Activated CD4-positive, CD25-positive, alpha-beta regulatory T cell treated with anti-CD3 and anti-CD28 coated beads, Interleukin-2, amount 50 U/mL, for 16 hours (primary cell): ENCODE measurements at regions not wholly inside any gene's neighbourhood (a gene's known extent, or its start where the extent isn't known, plus 50 kb on each side); places are given as distances from the start of the nearest gene placed in this dataset.
"Not testable (repeated sequence)": the region's sequence is repeated elsewhere in the genome, so short reads cannot be mapped to it uniquely, and the experiment has no call there.

ENCODE experiments used
- DNase-seq: peaks from one replicate; pipeline ENCODE4 v3.0.0-alpha.2; 2020; ENCODE audit warnings: low read depth, low spot score

DNA sequence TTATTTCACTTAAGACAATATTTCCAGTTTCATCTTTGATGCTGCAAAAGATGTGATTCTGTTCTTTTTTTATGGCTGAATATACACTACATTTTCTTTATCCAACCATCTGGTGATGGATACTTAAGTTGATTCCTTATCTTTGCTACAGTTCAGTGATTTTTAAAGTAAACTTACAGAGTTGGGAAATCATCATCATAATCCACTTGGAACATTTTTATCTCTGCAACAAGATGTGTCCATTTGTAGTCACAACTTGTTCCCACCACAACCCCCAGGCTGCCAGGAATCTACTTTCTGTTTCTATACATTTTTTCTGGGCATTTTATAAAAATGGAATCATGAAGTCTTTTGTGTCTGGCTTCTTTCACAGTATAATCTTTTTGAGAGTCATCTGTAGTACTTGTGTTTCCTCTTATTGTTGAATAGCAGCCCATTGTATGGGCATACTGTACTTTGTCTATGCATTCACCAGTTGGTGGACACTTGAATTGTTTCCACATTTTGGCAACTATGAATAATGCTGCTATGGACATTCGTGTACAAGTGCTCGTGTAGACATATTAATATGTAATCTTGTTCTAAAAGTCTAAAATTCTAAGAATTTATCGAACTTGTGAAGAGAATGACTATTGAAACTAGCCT is 212.5 kb upstream of the DDHD1 start:
- no peak for DNase-seq

DNA sequence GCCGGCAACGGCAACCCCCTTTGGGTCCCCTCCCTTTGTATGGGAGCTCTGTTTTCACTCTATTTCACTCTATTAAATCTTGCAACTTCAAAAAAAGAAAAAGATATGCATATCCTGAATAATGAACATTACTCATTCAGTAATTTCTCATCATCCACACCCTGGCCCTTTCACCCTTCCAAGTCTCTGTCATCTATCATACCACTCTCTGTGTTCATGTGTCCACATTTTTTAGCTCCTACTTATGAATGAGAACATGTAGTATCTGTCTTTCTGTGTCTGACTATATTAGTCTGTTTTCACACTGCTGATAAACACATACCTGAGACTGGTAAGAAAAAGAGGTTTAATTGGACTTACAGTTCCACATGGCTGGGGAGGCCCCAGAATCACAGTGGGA is 209.8 kb upstream of the DDHD1 start:
- DNase-seq = not testable (repeated sequence)

DNA sequence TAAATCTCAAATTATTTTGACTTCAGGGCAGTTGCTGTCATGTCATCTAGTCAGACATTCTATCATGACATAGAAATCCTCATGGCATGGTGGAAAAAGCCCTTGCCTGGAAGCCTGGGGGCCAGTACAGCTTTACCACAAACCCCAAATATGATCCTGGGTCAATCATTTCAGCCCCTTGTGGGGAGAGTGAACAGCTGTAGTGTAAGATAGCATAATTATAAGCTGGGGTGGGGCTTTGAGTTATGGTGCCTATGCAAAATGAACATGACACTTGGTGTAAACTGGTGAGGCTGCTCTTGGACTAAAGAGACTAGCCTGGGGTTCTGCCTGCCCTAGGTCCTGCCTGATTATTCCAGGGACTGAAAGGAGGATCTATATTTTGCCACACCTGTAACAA is 207.7 kb upstream of the DDHD1 start:
- no peak for DNase-seq

DNA sequence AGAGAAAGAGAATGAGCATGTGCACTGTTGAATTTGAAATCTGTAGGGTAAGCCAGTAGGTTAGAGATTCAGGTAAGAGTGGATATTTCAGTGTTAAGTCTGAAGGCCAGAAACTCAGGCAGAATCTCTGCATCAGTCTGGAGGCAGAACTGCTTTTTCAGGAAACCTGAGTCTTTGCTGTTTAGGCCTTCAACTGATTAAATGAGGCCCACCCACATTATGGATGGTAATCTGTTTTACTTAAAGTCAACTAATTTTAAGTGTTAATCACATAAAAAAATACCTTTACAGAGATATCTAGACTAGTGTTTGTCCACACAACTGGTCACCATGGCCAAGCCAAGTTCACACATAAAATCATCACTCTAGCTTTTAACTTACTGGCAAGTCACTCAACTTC is 205.0 kb upstream of the DDHD1 start:
- no peak for DNase-seq

DNA sequence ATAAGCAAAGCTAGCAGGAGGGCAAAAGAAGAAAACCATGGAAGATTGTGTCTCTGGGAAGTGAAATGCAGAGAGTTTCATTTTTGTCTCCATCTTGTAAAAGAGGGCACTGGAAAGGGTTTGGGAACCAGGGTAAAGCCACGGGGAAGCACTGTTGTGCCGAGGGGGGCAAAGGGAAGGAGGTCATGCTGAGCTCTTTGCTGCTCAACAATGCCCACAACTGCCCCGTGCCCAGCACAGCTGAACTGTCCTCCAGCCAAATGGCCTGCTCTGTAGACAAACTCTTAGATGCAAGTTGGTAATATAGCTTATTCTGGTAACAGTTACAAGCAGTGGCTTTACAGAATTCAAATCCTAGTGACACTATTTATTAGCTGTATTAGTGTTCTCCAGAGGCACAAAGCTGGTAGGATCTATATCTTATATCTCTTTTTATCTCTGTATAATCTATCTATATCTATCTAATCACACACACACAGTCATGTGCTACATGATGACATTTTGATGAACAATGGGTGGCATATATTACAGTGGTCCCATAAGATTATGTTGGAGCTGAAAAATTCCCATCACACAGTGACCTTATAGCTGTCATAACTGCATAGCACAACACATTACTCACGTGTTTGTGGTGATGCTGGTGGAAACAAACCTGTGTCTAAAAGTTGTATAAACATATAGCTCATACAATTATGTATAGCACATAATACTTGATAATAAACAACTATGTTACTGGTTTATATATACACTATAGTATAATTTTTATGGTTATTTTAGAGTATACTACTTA is 203.4 kb upstream of the DDHD1 start:
- DNase-seq = no peak

DNA sequence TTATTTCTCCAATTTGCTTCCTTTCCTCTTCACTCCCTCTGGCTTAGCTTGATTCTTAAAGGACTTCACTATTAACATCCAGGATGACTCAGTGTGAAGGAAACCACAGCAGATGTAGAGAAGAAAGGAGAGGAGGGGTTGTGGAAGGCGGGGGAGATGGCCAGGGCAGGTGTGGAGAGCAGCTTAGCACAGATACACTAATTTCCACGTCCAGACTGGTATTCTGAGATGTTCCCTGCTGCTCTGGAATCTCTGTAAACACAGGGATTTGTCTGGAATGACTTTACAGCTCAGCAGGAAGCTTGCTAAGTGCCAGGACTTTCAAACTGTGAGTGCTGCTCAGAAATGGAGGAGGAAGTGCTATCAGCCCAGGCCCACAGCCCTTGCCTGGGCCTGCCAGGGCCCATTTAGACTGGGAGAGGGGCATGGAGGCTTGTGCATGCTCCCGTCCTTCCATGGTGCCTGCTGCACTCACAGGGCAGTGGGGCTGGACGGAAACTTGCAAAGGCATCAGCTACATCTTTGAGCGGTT is 202.5 kb upstream of the DDHD1 start:
- DNase-seq = no peak

DNA sequence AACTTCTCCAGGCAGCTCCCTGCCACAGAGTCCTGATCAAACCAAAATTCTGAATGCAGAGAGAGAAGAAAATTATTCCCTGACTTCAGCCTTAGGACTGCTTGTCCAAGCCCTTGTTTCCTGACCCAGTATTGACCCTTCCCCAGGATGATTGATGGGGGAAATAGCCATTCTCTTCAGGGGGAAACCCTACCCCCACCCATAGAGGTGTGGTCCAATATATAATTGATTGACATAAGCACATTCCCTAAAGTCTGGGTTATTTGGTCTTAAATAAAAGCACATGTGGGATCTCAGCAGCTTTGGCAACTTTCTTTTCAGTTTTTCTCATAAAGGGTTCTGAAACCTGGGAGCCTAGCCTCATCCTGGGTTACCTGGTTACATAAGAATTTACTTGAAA is 201.2 kb upstream of the DDHD1 start:
- DNase-seq = no peak

DNA sequence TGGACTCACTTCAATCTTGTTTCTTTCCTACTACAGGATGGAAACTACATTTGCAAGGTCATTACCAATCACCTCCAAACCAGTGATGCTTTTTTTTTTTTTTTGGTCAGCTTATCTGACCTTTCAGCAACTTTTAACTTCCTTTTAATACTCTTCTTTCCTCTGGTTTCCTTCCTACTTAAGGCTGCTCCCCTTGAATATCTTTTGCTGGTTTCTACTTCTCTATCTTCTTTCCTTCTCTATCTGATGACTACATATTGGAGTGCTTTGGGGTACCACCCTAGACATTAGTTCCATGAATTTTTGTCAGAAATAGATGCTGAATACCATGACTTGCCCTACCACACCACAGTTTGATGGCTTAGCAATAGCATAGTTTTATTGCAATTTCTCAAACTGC is 197.7 kb upstream of the DDHD1 start:
- no peak for DNase-seq

DNA sequence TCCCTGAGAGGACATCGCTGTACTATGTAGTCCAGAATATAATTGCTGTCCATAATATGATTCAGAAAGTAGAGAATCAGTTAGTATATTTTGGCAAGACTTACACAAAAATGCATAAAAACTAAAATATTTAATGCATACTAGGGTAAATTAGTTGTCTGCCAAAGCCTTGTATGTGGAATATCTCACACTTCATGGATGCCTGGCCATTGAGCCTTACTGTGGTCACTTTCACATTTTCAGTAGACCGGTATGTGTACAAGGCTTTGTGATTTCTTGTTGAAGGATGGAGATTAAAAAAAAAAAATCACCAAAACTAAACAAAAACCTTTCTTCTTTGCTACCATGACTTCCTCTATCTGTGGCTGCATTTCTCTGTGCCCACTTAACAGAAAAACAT is 197.3 kb upstream of the DDHD1 start:
- no peak for DNase-seq

DNA sequence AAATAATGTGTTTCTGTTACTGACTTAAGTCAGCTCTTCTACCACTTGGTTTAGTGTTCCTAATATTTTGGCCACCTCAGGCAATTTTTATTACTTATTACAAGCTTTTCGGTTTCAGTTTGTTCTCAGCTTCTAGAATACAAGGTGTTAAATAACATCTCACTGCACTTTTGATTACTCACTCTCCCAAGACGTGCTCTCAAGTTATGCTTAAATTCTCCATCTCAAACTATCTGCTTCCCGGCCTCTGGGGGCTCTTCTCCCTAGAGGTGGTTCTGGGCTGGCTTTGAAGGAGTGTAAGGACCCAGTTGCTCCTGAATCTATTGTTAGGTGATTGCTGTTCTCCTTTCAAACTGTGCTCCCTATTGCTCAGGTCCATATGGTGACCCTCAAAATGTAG is 193.9 kb upstream of the DDHD1 start:
- no peak for DNase-seq

DNA sequence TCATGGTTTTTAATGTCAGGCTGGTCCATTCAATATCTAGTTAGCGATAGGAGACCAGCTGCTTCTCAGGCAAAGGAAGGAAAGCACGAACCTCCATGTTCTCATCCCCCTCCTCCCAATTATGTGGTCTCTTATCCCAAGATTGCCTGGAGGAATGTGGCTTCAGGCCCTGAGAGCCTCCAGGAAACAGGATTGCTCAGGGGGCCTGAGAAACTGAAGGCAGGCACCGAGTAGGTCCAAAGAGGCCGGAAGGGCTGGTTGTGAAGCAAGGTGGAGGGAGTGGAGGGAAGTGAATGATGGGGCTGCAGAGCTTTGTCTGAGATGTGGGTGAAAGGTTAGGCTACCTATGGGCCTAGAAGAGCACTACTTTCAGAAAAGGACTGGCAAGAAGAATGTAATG is 188.2 kb upstream of the DDHD1 start:
- no peak for DNase-seq

DNA sequence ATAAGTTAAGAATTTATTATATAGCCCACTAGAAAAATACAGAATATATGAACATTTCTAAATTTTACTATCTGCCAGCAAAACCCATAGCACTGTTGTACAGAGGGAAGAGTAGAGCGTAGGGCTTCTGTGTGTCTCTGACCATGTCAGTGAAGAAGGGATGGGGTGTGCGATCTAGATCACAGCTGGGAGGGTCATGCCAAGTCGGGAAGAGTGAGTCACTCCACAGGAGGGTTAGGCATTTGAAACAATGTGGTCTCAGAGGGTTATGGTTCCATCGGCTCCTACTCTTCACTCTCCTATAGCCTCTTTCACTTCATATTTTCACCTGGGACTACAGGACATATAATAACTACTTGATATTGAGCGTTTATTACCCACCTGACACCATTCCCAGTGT is 185.1 kb upstream of the DDHD1 start:
- no peak for DNase-seq

DNA sequence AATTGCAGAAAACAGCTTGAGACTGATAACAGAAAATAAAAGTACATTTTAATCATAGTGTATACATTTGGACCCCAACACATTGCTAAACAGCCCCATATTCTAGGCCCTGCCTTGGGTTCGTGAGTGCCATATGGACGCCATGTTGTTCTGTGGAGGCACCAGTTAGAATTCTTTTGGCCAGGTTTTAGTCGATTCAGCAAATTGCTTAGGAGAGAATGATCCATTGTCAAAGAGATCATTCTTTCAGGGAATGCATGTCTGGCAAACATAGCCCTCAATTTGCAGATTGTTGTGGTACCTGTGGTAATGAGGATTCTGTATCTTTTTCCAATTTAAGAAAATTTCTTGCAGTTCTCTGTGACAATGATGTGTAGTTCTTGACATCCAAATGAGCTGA is 183.6 kb upstream of the DDHD1 start:
- no peak for DNase-seq

DNA sequence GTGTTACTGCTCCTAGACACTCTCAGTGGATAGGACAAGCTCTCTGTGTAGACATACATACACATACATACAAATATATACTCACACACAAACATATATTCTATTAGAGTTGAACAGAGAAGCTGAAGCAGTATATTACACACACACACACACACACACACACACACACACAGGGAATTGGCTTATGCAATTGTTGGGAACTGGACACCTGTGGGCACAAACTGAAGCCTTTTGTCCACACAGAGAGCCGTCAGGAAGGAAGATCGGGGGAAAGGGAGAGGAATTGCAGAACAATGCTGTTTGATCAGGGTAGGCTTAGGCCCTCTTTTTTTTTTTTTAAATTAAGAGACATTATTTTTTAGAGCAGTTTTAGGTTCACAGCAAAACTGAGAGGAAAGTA is 180.7 kb upstream of the DDHD1 start:
- DNase-seq = no peak

DNA sequence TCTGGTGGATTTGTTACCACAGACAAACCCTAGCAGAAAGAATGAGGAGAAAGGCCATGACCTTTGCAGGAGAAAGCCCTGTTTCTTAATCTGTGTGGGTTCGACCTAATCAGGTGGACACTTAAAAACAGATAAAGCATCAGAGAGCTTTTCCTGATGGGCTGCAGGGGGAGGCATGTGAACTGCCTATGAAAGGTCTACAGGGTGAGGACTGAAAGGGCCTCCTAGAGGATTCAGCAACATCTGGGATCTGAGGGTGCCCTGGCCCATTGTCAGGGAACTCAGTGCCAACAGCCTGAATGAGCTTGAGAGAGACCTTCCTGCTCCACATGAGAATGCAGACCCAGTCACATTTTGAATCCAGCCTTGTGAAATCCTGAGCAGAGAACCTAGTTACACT is 178.8 kb upstream of the DDHD1 start:
- DNase-seq = no peak

DNA sequence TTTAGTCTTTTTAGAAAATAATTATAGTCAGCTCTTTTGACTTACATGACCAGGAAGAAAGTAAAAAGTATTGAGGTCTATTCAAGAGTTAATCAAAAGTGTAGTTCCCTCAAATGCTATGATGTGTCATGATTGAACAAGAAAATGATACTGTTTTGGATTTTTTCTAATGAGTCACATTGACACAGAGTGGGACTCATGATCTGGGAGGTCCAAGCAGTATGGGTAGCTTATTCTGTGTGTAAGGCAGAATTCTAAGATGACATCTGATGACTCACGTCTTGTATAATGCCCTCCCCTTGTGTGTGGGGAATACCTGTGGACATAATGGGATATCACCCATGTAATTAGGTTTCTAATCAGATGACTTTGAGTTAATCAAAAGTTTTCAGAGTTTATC is 178.1 kb upstream of the DDHD1 start:
- DNase-seq = no peak

DNA sequence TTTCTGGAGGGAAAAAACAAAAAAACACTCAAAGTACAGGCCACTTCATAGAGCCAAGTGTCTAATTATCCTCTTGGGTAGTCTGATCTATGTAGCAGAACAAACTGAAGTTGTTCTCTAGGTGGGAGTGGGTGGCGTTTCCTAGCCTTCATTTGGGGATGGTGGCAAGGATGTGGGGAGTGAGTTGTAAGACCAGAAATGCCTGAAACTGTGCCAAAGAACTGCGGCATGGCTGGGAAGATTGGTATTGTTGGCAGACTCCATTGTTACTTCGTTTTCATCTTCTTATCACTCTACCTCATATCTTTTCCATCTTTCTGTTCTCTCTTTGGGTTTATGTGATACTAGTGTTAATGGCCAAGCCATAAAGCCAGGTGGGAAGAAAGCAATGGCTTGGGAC is 177.3 kb upstream of the DDHD1 start:
- DNase-seq = no peak

DNA sequence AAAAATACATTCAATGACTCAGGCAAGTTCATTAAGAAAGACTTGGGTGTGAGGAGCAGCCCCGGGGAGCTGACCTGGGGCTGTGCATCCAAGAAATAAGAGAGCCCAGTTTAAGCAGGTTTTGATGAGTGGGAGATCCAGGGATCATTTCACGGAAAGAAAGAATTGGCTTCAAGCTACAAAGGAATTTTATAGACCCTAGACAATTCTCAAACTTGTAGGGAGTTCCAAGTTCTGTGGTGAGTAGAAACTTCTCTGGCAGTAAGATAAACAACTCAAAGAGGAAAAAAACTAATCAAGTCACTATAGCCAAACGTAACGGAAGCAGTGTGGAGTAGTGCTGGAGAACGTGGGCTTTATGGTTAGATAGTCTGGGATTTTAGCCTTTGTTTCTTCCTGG is 175.7 kb upstream of the DDHD1 start:
- no peak for DNase-seq

DNA sequence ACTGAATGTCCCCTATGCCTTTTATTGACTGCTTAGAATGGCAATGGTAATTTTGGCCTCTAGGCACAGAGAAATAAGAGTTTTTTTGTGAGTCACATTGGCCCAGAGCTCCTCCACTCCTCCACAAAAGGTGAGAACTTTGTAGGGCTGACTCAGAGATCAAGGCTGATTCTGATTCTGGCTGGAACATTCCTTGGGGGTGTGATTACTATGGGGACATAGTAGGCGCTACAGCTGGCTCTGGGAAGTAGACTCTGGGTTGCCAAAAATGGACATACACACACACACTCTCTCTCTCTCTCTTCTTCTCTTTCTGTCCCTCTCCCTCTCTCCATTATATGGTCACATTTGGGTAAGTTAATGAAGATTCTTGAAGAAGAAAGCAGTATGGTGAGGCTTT is 174.6 kb upstream of the DDHD1 start:
- no peak for DNase-seq

DNA sequence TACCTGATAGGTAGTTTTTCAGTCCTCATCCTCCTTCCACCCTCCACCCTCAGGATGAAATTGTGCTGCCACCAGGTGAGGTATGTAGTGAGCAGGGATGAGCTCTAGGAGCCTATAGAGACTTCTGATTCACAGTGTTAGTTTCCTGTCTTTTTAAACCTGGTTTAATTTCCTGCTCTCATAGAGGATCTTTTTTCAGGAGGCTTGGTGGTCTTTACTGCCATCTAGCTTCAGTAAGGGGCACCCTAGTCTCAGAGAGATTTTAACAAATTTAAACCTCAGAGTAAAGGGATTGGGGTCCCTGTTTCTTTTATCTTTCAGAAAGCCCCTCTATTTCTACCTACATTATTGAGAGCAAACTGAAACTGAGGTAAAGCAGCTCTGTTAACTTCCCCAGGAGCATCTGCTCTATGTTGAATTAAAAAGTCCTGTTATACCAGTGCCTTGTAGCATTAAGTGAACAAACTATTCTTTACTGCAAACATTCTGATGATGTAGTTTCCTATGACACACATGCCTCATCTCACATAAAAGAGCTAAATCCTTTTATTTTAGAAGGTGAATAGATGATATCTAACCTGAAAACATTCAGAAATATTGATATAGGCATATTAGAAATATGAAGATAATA is 172.2 kb upstream of the DDHD1 start:
- DNase-seq = no peak

DNA sequence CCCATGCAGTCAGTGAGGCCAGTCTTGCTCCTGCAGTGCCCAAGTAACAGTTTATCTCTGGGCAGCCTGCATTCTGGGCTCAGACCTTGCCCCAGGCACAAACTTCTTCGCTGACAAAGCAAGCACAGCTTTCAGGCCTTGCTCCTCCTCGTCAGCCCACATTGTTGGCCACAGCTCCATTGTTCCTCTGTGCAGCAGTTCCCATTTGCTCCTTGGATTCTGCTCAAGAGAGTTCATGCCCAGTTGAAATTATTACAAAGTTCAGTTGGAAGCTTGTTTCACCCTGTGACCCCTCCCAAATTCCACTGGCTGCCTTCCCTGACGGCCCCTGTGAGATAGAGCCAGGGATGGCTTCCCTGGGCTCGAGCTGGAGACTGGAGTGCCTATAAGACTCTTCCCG is 163.4 kb upstream of the DDHD1 start:
- no peak for DNase-seq

DNA sequence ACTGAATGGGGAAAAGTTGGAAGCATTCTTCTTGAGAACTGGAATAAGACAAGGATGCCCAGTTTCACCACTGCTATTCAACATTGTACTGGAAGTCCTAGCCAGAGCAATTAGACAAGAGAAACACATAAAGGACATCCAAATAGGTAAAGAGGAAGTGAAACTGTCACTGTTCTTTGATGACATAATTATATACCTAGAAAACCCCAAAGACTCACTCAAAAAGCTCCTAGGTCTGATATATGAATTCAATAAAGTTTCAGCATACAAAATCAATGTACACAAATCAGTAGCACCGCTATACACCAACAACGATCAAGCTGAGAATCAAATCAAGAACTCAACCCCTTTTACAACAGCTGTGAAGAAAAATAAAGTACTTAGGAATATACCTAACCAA is 157.3 kb upstream of the DDHD1 start:
- no peak for DNase-seq

DNA sequence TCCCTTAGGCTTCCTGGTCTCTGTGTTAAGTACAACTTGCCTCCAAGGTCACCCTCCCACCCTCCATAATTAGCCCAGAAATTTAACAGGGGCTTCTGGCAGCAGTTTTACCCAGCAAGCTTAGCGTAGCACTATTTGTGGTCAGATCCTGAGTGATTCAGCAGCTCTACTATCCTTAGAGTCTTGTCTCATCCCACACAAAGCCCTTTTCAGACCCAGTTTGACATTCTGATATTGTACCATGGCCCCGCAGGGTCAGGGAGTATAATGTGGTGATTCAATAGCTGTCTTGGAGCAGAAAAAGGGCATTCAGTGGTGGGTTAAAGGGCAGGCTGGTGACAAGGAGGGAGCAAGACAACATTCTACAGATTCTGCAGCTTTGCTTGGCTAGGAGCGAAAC is 153.8 kb upstream of the DDHD1 start:
- DNase-seq = no peak
